Activated T-cell treated with anti-CD3 and anti-CD28 coated beads for 24 hours (primary cell): ENCODE measurements at regions not wholly inside any gene's neighbourhood (a gene's known extent, or its start where the extent isn't known, plus 50 kb on each side); places are given as distances from the start of the nearest gene placed in this dataset.

Source experiments
- DNase-seq: peaks from one replicate; pipeline ENCODE4 v3.0.0-alpha.2; 2020; ENCODE audit warnings: low read depth

GRCh38 chr6:41451039-41451438 is 95.1 kb upstream of the FOXP4 start:
- no peak for DNase-seq

- DNase-seq = no peak
Measured at GRCh38 chr6:41451515-41452163, 94.5 kb upstream of the FOXP4 start.

- DNase-seq = no peak
Measured at GRCh38 chr6:41452763-41453162, 93.4 kb upstream of the FOXP4 start.

- no peak for DNase-seq
Measured at GRCh38 chr6:41453244-41453643, 92.9 kb upstream of the FOXP4 start.

- no peak for DNase-seq
Measured at GRCh38 chr6:41454189-41454789, 91.9 kb upstream of the FOXP4 start.

- no peak for DNase-seq
Measured at GRCh38 chr6:41455410-41455809, 90.8 kb upstream of the FOXP4 start.

DNA sequence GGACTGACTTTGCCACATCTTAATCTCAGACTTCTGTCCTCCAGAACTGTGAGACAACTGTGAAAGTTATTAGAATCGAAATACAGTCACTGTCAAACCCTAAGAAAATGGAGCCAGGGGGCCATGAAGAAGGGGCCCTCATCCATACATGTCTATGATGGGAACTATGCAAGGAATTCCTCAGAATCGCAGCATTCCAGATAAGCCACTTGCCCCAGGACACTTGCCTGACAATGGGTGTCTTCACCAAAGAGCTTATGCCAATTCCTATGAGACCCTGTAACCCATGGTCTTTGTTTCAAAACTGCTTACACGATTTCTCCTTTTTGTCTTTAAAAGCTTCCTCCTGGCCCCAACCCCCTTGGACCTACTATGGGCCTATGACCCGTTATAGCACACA is 90.4 kb upstream of the FOXP4 start:
- DNase-seq = no peak

GRCh38 chr6:41457303-41457670 is 88.9 kb upstream of the FOXP4 start:
- no peak for DNase-seq

DNA sequence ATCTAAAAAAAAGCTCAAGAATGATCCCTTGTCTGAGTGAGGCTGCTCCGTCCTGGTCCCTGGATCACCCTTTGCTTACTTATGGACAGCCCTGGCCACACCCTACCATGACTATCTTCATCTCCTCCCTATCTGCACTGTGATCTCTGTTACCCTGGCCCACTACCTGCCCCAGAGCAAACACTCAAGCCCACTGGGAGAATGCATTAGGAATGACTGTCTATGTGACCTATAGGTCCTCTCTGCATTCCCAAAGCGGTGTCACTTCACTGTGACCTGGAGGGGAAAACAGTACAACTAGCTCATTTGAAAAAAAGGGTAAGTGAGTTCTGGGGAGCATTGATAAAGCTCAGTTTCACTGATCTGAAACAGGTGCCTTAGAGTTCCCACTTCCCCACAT is 86.4 kb upstream of the FOXP4 start:
- no peak for DNase-seq

GRCh38 chr6:41460742-41461336 is 85.3 kb upstream of the FOXP4 start:
- no peak for DNase-seq

GRCh38 chr6:41462033-41462432 is 84.1 kb upstream of the FOXP4 start:
- no peak for DNase-seq

- DNase-seq = no peak
Measured at GRCh38 chr6:41463062-41463930, 82.9 kb upstream of the FOXP4 start.

- no peak for DNase-seq
Measured at GRCh38 chr6:41464019-41464418, 82.2 kb upstream of the FOXP4 start.

GRCh38 chr6:41464481-41464880 is 81.7 kb upstream of the FOXP4 start:
- no peak for DNase-seq

GRCh38 chr6:41466437-41466990 is 79.7 kb upstream of the FOXP4 start:
- DNase-seq = no peak

- no peak for DNase-seq
Measured at GRCh38 chr6:41467061-41467460, 79.1 kb upstream of the FOXP4 start.

- DNase-seq = no peak
Measured at GRCh38 chr6:41467627-41468404, 78.4 kb upstream of the FOXP4 start.

GRCh38 chr6:41469156-41470028 is 76.8 kb upstream of the FOXP4 start:
- DNase-seq = no peak

DNA sequence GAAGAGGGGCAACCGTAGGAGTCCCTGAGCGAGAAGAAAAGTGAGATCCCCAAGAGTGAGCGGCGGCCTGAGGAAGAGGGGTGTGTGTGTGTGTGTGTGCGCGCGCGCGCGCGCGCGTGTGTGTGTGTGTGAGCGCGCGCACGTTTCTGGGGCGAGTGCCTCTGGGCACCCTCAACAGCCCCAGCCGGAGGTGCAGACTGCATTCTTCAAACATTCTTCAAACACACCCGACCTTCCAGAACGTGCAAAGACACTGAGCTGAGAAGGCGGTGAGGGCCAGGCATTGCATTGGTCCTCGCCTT is 76.2 kb upstream of the FOXP4 start:
- DNase-seq = no peak

DNA sequence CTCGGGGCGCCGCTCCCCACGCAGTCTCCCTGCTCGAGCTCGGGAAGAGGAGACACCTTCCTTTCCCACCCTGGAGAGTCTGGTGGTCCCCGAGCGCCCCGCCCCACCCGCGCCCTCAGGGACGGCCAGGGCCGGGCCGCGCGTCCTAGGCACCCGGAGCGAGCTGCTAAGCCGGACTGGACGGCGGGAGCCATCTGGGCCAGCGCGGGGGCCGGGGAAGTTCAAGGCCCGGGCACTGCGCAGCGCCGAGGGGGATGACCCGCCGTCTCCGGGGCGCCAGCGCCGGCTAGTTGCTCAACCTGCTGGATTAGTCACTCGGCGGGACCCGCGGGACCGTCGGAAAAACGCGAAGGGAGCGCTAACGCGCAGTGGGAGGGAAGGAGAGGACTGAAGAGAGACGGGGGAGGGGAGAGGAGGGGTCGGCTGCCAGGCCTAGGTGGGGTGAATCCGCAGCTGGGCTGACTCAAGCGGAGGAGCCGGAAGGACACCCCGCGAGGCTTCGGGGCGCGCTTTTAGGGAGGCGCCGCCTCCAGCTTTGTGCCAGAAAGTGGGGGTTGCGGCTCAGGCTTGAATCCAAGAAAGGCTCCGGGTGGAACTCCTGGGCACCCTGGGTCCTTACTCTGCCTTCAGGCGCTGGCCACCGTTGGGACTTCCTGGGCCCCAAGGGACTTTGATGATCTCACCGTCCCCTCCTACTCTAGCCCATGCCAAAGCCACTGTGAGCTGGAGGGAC is 75.7 kb upstream of the FOXP4 start:
- DNase-seq = no peak
